HFF-Myc (cell line): ENCODE measurements at regions not wholly inside any gene's neighbourhood (a gene's known extent, or its start where the extent isn't known, plus 50 kb on each side); places are given as distances from the start of the nearest gene placed in this dataset.

Experiments used
- DNase-seq: peaks from one replicate; pipeline ENCODE4 v3.0.0-alpha.2; 2011; ENCODE audit warnings: low read depth; ENCODE audit errors: extremely low read depth
- H3K4me3 ChIP-seq: replicated peaks from 2 replicates; pipeline ENCODE4 v1.5.1; 2011; ENCODE audit warnings: low read depth, mild to moderate bottlenecking, control low read depth, low read length
- TF ChIP-seq, protein P1 (sequence below): IDR thresholded peaks from 2 replicates; pipeline ENCODE4 v1.5.1; 2012; ENCODE audit warnings: mild to moderate bottlenecking, low read depth, low read length, control low read depth; ENCODE audit errors: missing control alignments

DNA sequence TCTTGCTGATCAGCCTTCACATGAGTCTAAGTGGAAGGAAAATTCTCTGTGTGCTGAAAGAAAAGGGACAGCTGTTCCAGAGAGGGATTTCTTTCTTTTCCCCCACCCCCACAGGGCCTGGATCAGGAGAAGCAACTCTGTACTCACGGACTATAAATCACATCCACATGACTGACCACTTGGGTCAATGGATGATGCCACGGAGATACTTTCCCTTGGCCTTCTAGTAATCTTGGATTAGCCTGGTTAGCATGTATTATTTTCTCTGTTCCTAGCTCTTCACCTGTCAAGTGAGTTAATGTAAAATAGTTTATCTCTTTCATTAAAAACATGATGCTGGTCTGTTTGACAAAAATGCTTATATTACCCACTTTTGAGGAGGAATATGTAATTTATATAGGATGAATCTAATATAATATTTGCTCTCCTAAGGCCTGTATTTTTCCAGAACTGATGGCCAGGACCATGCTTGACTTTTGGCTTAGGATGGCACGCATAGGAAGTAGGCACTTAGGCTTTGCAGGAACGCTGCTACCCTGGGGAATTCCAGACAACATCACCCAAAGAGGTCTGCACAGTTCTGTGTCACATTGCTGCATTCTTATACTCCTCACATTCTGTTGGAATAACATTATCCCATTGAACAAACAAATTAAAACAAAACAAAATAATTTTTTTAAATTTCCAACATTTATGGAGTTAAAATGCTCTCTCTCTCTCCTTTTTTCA, 892.1 kb downstream of the TLE1 start:
- H3K4me3 ChIP-seq, result no peak overlapping the region
- TF ChIP-seq, protein P1, sequence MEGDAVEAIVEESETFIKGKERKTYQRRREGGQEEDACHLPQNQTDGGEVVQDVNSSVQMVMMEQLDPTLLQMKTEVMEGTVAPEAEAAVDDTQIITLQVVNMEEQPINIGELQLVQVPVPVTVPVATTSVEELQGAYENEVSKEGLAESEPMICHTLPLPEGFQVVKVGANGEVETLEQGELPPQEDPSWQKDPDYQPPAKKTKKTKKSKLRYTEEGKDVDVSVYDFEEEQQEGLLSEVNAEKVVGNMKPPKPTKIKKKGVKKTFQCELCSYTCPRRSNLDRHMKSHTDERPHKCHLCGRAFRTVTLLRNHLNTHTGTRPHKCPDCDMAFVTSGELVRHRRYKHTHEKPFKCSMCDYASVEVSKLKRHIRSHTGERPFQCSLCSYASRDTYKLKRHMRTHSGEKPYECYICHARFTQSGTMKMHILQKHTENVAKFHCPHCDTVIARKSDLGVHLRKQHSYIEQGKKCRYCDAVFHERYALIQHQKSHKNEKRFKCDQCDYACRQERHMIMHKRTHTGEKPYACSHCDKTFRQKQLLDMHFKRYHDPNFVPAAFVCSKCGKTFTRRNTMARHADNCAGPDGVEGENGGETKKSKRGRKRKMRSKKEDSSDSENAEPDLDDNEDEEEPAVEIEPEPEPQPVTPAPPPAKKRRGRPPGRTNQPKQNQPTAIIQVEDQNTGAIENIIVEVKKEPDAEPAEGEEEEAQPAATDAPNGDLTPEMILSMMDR, result no peak
- no peak for DNase-seq

DNA sequence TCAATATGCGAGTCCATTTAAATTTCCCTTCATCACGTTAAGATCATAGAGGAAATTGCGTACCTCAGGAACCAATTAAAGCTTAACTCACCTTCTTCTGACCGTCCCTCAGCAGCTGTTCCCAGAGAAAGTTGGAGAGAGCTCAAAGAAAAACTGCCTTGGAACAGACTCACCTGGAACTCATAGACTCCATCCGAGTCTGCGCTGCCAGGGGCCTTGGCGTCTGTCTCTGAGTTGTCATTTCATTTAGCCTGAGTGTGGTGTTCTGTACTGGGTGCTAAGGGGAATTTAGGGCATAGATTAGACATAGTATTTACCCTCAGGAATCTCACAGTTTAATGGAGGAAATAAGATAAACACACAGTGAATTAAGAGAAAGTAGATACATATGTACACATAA, 892.7 kb downstream of the TLE1 start:
- H3K4me3 ChIP-seq, result no peak overlapping the region

DNA sequence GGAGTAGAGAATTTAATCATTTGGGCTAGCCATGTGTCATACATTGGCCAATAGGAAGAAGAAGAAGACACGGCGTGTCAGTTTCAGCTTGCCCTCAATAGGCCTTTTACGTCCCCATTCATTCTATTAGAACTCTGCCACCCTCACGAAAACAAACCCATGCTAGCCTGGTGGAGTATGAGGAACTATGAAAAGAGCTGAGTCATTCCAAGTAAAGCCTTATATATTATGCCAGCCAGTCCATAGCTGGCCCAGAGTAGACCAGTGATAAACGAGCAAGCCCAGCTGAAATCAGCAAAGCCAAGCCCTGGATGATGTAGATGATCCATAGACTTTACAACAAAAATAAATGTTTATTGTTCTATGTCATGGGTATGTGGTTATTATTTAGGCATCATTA, 895.1 kb downstream of the TLE1 start:
- no peak for DNase-seq
- TF ChIP-seq, protein P1, result no peak
- H3K4me3 ChIP-seq, result no peak overlapping the region

More for the DNA sequence above, 892.7 kb downstream of the TLE1 start:
- no peak for DNase-seq
- TF ChIP-seq, protein P1, result no peak

DNA sequence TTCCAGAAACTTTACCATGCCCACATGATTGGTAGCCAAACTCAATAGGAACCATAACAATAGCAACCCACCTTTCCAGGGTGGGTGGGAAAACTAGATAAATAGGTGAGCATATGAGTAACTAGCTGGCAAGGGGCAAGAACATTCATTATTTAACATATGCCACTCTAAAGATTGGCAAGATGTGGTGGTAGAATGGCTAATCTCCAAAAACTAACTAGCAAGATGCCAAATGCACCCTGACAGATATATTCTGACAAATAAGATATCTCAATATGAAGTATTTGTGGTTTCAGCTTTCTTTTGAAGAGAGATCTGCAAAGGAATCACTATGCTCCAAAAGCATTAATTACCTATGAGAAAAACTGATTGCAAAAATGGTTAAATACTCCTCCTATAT, 895.6 kb downstream of the TLE1 start:
- DNase-seq, result no peak
- TF ChIP-seq, protein P1, result no peak
- no peak overlapping the region for H3K4me3 ChIP-seq

DNA sequence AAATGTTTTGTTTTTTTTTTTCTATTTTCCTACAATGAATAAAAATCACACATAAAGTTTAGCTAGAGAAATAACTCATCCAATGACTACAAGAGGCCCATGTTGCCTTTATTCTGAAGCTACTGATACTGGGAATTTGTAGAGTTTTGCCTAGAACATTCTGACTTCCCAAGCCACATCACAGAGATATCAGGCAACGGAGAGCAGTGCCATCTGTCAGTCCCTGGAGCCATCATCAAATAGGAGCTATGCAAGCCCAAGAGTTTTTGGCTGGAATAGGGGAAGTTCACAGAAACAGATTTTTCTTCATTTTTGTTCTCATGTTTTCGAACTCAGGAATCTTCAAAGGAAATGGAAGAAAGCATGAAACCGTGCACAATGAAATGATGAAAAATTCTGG, 896.6 kb downstream of the TLE1 start:
- no peak for DNase-seq
- H3K4me3 ChIP-seq, result no peak overlapping the region
- TF ChIP-seq, protein P1, result no peak

DNA sequence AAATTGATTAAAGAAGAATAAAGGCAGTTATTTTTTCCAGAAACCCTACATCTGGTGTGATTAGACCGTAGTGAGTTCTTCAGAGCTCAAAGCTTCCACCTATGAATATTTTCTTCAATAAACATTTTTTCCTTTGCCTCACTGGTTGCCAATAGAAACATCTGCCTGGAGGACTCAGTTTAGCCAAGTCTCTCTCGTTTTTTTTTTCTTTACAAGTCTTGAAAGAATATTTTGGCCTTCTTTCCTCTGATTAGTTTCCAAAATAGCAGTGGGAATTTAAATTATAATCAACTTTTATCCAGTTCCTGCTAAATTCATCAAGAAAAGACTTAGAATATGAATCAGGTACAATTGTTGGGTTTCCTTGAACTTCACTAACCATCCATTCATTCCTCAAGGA, 897.5 kb downstream of the TLE1 start:
- no peak for DNase-seq
- H3K4me3 ChIP-seq, result no peak overlapping the region
- TF ChIP-seq, protein P1, result no peak

DNA sequence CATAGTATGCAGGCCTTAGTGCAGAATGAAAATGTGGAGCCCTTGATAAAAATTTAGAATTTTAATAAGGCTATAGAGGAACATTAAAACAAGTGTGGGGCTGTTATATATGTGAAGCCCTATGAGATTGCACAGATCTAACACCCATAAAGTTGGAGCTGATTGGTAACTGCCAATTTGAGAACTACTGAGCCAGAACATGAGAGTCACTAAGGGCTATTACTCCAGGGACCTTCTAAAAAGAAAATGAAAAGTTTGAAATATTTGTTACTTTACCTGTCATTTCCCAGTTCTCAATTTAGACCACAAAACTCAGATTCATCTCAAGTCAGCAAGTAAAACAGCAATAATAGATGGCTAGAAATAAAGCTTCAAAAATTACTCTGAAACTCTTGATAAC, 898.6 kb downstream of the TLE1 start:
- TF ChIP-seq, protein P1, result no peak
- no peak overlapping the region for H3K4me3 ChIP-seq
- no peak for DNase-seq
